HuH-7 (cell line): ENCODE measurements at regions not wholly inside any gene's neighbourhood (a gene's known extent, or its start where the extent isn't known, plus 50 kb on each side); places are given as distances from the start of the nearest gene placed in this dataset.

Experiments
- DNase-seq: peaks from one replicate; pipeline ENCODE4 v3.0.0; 2011; ENCODE audit warnings: low spot score

DNA sequence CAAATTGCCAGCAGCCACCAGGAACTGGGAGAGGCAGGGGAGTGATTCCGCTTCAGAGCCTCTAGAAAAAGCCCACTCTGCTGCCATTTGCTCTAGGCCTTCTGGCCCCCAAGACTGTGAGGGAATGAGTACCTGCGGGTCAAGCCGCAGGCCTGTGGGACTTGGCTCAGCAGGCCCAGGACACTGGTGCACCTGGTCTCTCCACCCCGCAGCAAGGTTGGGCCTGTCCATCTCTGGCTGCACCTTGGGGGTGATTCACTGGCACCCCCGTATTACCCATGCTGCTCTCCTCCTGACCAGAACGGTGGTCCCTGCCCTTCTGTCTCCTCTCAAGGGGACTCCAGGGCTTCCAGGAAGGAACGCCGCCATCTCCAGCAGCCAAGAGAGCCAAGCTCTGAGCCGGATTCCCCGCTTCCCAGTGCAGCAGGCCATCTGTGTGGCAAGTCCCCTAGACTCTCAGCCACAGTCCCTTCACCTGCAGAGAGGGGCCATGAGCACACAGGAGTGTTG lies 78.4 kb upstream of the OLFM1 start:
- no peak for DNase-seq

DNA sequence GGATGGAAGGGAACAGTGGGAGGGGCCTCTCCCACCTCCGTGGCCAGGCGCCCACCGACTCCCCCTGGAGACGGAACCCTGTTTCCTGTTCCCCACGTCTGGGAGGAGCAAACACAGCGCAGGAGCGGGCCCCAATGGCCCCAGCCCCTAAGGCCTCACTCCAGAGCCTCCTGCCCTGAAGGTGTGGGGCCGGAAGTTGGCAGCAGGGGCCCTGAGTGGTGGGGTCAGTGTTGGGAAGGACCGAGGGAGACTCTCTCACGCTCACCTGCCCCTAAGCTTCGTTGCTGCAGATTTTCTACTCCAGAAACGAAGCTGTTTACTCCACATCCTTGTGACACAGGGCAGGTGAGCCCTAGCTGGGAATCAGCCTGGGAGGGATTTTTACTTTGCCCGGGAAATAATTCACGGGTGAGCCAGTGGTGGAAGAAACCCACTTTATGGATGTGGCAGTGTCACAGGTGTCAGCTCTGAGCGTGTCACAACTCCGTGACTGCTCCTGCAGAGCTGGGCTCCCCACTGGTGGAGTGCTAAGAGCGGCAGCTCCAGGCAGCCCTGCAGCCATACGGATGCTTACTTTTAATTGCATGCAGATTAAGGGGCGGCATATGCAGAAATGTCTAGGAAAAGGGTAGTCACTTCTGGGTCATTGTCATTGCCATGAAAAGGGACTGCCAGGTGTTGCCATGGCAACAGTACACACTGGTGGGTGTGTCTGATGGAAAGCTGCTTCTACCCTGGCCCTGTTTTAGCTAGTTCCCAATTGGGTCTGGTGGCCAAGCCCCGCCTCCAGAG lies 77.5 kb upstream of the OLFM1 start:
- DNase-seq = no peak

GRCh38 chr9:135010586-135010860 lies 76.9 kb upstream of the OLFM1 start:
- no peak for DNase-seq

DNA sequence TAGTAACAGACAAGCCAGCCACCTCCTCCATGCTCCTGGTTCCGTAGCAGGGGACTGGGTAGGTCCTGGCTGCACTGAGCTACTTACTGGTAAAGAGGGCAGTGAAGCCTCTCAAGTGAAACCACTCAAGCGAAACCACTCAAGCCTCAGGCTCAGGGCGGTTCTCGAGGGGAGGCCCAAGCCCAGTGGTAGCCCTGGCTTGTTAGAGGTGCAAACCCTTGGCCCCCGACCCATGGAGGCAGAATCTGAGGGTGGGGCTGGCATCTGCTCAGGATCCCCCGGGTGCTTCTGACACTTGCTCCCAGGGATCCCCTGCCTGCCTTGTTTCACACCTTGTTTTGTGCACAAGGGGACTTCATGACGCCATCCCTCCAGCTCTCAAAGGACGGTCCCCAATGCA lies 76.5 kb upstream of the OLFM1 start:
- DNase-seq = no peak

DNA sequence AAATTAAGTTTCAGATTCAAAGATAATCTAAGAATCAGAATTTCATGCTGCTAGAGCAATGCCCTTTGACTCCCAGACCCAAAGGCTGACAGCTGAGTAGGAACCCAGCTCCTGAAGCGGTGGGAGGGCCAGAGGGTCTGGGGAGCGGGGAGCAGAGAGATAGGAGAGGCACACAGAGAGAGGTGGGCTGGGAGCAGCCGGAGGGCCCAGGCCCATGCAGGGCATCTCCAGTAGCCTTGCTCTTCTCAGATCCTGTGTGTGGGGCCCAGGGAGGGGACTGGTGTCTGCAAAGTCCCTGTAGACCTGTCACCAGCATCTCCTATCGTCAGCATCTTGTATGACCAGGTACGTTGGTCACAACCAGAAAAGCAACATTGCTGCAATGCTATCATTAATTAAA lies 75.3 kb upstream of the OLFM1 start:
- DNase-seq = no peak

- DNase-seq = no peak
Measured at GRCh38 chr9:135014311-135015010, 73.0 kb upstream of the OLFM1 start.

DNA sequence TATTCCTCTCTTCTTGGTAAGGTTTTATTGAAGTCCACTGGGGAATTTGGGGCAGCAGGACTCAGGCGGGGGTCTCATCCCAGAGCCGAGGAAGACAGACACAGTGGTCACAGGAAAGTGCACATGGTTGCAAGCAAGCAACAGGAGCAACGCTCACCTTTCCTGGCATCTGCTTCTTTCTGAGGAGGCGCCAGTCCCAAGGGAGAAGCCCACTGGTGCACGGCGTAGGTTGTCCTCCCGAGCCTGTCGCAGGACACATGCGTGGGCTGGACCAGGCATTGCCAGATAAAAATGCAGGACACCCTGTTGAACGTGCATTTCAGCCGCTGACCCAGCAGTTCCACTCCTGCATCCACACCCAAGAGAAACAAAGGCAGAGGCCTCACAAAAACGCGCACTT lies 72.4 kb upstream of the OLFM1 start:
- DNase-seq = no peak

DNA sequence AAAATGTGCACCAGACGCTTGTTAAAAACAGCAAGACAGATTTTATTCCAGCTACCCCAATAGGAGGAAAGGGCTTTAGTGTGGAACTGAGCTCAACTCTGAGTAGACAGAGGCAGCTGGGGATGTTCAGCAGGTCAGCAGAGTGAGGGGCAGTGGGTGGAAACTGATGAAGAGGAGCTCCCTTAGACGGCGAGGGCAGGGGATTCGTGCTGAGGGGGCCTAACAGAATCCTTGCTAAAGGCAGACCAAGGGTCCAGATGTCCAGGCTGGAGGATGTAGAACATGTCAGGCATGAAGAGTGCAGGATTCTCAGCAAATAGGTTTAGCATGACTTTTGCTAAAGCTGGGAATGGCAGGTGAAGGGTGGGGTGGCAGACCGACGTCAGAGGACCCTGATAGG lies 71.9 kb upstream of the OLFM1 start:
- no peak for DNase-seq

- DNase-seq = no peak
Measured at GRCh38 chr9:135016037-135016640, 71.3 kb upstream of the OLFM1 start.

- DNase-seq = no peak
Measured at GRCh38 chr9:135016876-135017275, 70.6 kb upstream of the OLFM1 start.

DNA sequence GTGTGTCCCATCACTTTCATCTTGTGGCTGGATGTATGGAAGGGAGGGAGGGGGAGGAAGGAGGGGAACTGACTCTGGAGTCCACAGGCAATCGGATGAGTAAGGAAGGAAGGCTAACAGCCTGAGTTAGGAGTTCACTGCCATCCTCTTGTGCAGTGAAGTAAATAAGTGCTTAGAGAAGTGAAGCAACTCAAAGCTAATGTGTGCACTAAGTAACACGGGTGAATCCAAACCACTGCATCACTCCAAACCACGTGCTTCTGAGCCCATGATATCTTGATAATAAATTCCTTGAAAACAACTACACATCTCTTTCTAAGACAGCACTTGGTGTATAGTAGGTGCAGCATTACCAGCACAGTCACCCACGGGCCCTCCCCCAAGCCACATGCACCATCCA lies 69.6 kb upstream of the OLFM1 start:
- no peak for DNase-seq

DNA sequence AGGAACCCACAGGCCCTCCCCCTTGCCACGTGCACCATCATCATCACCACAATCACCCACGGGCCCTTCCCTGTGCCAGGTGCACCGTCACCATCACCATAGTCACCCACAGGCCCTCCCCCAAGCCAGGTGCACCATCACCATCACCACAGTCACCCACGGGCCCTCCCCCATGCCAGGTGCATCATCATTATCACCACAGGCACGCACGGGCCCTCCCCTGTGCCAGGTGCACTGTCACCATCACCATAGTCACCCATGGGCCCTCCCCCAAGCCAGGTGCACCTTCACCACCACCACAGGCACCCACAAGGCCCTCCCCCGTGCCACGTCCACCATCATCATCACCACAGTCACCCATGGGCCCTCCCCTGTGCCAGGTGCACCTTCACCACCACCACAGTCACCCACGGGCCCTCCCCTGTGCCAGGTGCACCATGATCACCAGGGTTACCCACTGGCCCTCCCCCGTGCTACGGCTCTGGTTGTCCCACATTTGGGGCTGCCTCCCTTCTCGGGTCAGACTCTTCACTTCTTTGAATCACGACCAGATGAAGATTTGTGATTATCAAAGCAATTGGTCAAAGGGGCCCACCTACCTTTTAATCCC lies 69.1 kb upstream of the OLFM1 start:
- DNase-seq = no peak

GRCh38 chr9:135019224-135019623 lies 68.2 kb upstream of the OLFM1 start:
- DNase-seq = no peak

DNA sequence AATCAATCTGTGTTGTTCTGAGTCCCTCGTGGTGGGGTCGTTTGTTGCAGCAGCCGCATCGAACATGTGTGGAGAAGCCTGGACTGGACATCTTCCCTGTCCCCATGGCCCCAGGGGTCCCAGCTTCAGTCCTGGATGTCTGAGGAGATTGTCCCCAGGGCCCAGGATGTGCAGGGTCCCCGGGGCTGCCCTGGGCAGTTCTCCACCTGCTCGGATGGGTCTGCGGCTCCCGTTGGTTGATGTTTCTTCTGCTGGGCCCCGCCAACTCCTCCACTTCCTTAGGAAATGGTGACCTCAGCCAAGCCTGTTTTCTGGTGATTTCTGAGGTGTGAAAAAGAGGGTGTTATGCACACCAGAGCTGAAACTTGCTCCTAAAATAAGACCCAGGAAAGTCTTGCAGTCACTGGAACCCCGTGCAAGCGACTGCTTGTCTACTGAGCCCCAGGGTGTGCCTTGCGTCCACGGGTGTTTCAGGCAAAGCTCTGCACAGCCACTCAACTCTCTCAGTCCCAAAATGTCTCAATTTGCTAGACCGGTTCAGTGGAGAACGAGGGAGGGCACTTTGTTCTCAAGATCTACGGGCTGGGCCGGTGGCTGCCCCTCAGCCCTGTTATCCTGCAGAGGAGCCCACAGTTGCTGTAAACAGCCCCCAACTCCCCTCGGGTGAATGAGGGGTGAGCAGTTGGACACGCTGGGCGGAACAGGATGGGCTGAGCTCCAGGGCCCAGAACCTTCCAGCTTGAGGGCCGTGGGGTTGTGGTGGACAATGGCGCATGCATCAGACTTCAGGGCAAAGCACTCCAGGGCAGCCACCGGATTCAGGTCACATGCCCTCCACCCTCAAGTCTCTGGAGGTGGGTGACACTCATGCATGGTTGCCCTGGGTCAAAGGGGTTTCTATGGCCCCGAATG lies 66.7 kb upstream of the OLFM1 start:
- DNase-seq = no peak

DNA sequence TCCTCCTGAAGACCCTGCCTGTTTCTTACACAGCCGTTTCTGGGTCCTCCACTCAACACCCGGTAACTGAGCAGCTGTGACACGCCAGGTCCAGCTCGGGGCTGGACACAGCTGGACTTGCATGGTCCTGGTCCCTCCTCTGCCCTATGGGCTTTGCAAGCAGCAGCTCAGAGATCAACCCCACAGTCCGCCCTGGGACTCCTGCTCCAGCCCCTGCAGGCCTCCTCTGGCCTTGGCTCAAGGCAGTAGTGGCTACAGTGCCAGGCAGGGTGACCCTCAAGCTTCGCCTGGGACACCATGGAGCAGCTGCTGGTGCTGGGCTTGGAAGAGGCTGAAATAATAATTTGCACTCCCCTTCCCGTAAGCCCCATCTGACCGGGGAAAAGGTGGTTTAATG lies 66.1 kb upstream of the OLFM1 start:
- DNase-seq = no peak

DNA sequence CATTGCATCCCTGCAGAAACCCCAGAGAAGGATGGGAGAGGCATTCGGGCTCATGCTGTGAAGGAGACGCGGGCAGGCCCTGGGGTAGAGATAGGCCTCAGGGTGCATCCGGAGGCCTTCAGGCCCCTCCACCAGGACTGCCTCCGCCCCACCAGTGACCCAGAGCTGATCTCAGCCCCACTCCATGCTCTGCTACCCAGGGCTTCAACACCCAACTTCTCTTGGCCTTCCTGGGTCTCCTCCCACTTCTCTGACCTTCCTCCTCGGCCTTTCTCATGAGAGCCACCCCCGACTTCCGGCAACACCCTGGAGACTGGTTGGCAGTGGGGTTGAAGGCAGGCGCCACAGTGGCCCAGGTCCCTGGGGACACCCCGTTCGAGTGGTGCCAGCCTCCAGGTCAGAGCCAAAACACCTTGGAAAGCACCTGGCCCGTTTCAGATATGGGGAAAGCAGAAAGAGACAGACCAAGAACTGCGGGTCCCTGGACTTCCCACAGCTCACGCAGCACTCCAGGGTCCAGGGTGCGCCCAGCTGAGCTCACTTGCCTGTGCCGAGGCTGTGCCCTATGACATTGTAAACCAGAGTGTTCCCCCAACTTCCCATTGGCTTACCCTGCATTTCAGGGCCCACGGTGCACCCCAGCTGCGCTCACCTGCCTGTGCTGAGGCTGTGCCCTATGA lies 65.1 kb upstream of the OLFM1 start:
- DNase-seq = no peak

DNA sequence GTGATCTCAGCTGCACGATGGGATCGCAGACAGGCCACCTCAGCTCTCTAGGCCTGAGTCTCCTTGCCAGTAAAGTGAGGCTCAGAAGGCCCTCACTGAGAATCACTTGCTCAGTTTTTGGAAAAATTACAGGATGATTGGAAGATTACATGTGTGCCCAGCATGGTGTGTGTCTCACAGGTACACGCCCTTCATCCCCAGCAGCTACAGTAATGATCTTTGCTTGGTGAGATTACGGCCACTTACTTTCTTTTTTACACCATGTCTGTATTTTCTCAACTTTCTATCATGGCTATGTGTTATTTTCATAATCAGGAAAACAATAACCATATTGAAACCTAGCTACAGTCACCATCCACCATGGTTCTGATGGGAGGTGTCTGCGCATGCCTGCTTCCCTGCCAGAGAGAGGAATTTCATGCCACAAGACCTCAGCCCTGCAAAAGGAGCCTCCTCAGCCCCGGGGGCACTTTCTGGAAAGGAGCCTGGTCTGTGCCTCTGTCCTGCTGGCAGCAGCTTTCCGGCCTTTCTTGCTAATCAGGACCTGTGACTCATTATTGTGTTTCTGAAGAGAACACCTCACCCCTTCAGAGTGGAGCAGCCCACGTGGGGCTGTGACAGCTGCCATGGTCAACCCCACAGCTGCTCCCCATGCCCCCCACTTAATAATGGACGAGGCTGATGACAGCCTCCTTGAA lies 64.2 kb upstream of the OLFM1 start:
- no peak for DNase-seq

DNA sequence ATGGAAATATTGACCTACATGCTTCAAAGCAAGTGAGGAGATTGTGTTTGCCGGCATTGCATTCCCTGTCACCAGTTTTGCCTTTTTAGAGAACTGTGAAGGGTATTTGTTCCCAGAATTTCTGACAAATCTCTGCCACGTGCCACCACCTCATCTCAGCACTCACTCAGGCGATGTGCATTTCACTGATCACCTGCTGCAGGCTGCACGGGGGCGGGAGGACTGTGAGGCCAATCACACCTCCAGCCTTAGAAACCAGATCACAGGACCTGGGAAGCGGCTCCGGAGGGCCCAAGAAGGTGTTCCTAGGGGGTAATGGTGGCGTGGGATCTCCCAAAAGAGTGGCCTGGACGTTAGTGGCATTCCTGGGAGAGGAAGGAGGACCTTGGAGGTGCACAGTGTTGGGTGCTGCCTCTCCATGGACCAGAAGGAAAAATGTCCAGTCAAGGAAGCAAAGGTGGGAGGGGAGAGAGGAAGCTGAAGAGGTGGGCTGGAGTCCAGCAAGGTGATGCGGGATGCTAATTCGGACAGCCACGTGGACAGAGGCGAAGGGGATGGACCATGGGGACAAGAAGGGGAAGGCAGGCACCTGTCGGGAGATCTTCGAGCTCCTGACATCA lies 63.6 kb upstream of the OLFM1 start:
- DNase-seq = no peak

DNA sequence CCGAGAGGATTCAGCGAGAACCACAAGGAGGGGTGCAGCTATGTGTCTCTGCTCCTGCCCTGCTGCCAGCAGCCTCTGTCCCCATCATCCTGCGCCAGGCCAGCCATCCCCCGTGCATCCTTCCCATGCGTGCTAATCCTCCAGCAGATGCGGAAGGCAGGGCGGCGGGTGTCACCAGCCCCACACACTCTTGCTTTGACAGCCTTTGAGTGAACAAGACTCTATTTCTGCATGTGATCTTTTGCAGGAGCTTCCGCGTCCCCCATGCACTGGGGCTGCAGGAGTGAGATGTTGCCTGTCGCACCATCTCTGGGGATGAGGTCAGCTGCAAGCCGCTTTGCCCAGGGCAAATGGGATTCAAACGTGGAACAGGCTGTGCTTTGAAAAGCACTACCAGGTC lies 58.0 kb upstream of the OLFM1 start:
- DNase-seq = no peak

DNA sequence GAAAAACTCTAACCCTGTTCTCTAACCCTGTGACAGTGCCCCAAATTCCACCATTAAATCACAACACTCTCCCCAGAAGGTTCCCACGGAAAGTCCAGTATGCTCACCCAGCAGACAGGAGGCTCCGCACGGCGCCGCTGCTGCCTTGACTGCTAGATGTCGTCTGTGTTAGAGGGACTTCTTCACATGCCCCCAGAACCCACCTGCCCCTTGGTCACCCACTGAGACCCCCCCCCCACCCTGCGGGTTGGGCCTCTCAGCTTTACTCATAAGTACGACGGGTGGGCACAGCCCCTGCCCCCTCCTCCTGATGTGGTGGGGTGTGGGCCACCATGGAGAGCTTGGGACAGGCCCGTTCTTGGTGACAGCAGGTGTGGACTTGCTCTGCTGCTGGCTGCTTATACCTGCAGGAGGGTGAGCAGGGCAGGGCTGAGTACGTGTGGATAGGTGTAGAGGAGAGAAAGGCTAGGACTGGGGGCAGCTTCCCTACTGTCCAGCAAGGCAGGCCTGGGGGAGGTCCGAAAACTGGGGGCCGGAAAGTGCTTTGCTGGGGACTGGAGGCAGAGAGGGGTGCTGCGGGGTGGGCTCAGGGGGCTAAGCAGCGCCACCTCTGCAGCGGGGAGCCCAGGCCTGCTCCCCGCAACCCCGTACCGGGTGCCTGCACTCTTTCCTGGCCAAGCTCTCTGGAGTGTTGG lies 57.5 kb upstream of the OLFM1 start:
- no peak for DNase-seq
